ENCODE measurements at regions not wholly inside any gene's neighbourhood (a gene's known extent, or its start where the extent isn't known, plus 50 kb on each side); places are given as distances from the start of the nearest gene placed in this dataset.
"Not testable (repeated sequence)": the region's sequence is repeated elsewhere in the genome, so short reads cannot be mapped to it uniquely, and the experiment has no call there.

DNA sequence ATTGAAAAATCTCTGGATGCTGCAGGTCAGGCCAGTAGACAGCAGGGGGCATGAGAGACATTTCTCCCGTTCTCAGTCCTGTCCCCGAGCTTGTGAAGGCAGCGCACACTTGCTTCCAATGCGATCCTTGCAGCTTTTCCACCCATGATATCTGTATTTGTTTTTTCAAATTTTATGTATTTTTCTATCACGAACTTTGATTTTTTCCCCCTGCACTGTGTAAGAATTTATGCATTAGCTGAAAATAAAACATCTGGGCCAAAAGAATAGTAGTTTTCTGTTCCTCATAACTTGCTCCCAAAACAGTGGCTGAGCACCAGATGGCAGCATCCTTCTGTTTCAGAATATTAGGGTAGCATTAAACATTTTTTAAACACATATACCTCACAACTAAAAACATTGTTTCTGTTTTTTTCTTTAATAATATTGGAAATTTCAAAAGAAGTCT lies 90.9 kb upstream of the PABPC3 start:
- not testable (repeated sequence) for H3K27ac ChIP-seq, H3K4me1 ChIP-seq, H3K4me3 ChIP-seq, H3K9me3 ChIP-seq, H3K36me3 ChIP-seq, DNase-seq
- peak in 7 of 8 donors; percentile 69 to 82 (median 77) for ATAC-seq
- peaks cover 0 to 27% (median 23%) of the 10 kb centered on the region in 7 donors for H3K27me3 ChIP-seq
- TF ChIP-seq, protein P1, sequence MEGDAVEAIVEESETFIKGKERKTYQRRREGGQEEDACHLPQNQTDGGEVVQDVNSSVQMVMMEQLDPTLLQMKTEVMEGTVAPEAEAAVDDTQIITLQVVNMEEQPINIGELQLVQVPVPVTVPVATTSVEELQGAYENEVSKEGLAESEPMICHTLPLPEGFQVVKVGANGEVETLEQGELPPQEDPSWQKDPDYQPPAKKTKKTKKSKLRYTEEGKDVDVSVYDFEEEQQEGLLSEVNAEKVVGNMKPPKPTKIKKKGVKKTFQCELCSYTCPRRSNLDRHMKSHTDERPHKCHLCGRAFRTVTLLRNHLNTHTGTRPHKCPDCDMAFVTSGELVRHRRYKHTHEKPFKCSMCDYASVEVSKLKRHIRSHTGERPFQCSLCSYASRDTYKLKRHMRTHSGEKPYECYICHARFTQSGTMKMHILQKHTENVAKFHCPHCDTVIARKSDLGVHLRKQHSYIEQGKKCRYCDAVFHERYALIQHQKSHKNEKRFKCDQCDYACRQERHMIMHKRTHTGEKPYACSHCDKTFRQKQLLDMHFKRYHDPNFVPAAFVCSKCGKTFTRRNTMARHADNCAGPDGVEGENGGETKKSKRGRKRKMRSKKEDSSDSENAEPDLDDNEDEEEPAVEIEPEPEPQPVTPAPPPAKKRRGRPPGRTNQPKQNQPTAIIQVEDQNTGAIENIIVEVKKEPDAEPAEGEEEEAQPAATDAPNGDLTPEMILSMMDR (IDR thresholded peaks at IDR 0.05): peak in 4 of 9 donors; percentile 6 to 43 (median 13)
- WGBS, 2 donors: 0 to 1% methylated on average over 4 to 5 of the region's 5 CpGs
- intact Hi-C loops (cut with DNase I): loop anchor here in 5 of 10 donors (10.0 kb wide), 2 partner anchors 110 to 1070 kb away; no protein-coding TSS in a partner anchor

DNA sequence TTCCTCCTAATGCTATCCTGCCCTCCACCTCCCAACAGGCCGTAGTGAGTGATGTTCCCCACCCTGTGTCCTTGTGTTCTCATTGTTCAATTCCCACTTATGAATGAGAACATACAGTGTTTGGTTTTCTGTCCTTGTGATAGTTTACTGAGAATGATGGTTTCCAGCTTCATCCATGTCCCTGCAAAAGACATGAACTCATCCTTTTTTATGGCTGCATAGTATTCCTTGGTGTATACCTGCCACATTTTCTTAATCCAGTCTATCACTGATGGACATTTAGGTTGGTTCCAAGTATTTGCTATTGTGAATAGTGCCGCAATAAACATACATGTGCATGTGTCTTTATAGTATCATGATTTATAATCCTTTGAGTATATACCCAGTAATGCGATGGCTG lies 88.5 kb upstream of the PABPC3 start:
- H3K4me1 ChIP-seq, H3K36me3 ChIP-seq, H3K9me3 ChIP-seq, ATAC-seq, DNase-seq, H3K4me3 ChIP-seq, H3K27ac ChIP-seq: not testable (repeated sequence)
- 90 to 94% methylated on average over 3 of the region's 3 CpGs for WGBS, 2 donors
- peaks cover 0 to 18% (median 10%) of the 10 kb centered on the region in 7 donors for H3K27me3 ChIP-seq
- intact Hi-C loops (cut with DNase I): loop anchor here in 6 of 10 donors (2.0 to 10.0 kb wide), 3 partner anchors 29 to 1067 kb away; no protein-coding TSS in a partner anchor

DNA sequence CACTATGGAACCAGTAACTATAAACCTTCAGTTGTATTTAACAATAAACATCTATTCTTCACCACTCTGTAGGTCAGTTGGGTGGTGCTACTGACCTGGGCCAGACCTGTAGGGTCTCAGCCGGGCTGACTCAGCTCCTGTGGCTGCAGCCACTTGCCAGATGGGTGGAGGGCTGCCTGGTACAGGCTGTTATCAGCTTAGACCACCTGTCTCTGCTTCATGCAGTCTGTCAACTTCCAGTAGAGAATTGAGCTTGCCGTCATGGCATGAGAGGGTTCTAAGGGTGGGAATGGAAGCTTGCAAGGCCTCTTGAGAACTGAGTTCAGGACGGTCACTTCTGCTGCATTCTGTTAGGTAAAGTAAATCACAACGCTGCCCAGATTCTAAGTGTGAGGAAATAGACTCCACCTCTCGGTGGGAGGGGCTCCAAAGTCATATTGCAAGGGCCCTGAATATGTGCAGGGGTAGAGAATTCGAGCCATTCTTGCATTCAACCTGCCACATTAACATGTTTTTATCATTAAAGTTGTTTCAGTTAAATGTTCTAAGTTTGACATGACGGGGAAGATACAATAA lies 81.5 kb upstream of the PABPC3 start:
- 54 to 55% methylated on average over 7 of the region's 7 CpGs for WGBS, 2 donors
- peaks cover 0 to 16% (median 0%) of the 10 kb centered on the region in 9 donors for H3K4me1 ChIP-seq
- H3K9me3 ChIP-seq; intact Hi-C loops (cut with DNase I); ATAC-seq; DNase-seq; H3K4me3 ChIP-seq; H3K36me3 ChIP-seq; H3K27ac ChIP-seq: not testable (repeated sequence)
- H3K27me3 ChIP-seq: peaks cover 0 to 70% (median 52%) of the 10 kb centered on the region in 7 donors

- 87 to 90% methylated on average over 17 of the region's 17 CpGs for WGBS, 2 donors
- H3K27ac ChIP-seq; DNase-seq; H3K9me3 ChIP-seq; H3K4me3 ChIP-seq; ATAC-seq; H3K36me3 ChIP-seq; intact Hi-C loops (cut with DNase I): not testable (repeated sequence)
- Histone ChIP-seq H3K27me3 (peaks cover 0 to 67% (median 49%) of the 10 kb centered on the region in 7 donors), H3K4me1 (peaks cover 0 to 16% (median 0%) of the 10 kb centered on the region in 9 donors)
Observed at GRCh38 chr13:25017176-25017575, 78.8 kb upstream of the PABPC3 start.

GRCh38 chr13:25017808-25018728 lies 77.9 kb upstream of the PABPC3 start:
- WGBS, 2 donors: 1 to 2% methylated on average over 67 to 79 of the region's 79 CpGs
- H3K9me3 ChIP-seq; H3K27ac ChIP-seq; intact Hi-C loops (cut with DNase I); H3K36me3 ChIP-seq; ATAC-seq: not testable (repeated sequence)
- peaks cover 0 to 60% (median 45%) of the 10 kb centered on the region in 7 donors for H3K27me3 ChIP-seq
- peaks cover 0 to 16% (median 0%) of the 10 kb centered on the region in 9 donors for H3K4me1 ChIP-seq
- DNase-seq: peak in 1 of 2 donors; percentile 26
- peak overlapping the region in 9 of 10 donors; percentile 13 to 43 (median 32) for H3K4me3 ChIP-seq

DNA sequence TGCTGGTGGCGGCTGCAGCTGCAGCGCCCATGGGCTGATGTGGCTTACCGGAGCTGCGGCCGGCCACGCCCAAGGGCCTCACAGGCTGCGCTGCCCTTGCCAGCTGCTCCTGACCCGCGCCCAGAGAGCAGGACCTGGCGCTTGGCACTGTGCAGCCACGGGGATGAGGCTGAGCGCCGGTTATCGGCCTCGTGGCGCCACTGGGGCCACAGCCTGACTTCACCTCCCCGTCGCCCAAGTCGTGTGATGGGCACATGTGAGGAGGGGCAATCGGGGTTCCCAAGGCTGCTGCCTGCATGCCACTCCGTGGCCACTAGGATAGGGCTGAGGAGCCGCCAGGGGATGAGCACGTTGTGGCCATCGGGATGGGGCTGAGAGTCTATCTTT lies 77.2 kb upstream of the PABPC3 start:
- Histone ChIP-seq H3K4me3 (peak overlapping the region in 9 of 10 donors; percentile 13 to 43 (median 32)), H3K36me3 (no peaks in the 10 kb centered on the region), H3K4me1 (peaks cover 0 to 16% (median 0%) of the 10 kb centered on the region in 9 donors), H3K27ac (no peak overlapping the region), H3K9me3 (no peaks in the 10 kb centered on the region), H3K27me3 (peaks cover 0 to 64% (median 43%) of the 10 kb centered on the region in 7 donors)
- no peak for DNase-seq
- WGBS, 2 donors: 3 to 4% methylated on average over 24 of the region's 24 CpGs
- TF ChIP-seq, protein P1 (IDR thresholded peaks at IDR 0.05): no peak
- intact Hi-C loops (cut with DNase I): no loop called here
- ATAC-seq: no peak

GRCh38 chr13:25019741-25020140 lies 76.2 kb upstream of the PABPC3 start:
- intact Hi-C loops (cut with DNase I); ATAC-seq; H3K36me3 ChIP-seq; H3K9me3 ChIP-seq; H3K27ac ChIP-seq; H3K4me3 ChIP-seq; DNase-seq: not testable (repeated sequence)
- 93% methylated on average over 16 of the region's 16 CpGs for WGBS, 2 donors
- Histone ChIP-seq H3K27me3 (peaks cover 0 to 62% (median 50%) of the 10 kb centered on the region in 7 donors), H3K4me1 (peaks cover 0 to 16% (median 0%) of the 10 kb centered on the region in 9 donors)

Measured in heart right ventricle (tissue), 16 donors.